ENCODE measurements at regions not wholly inside any gene's neighbourhood (a gene's known extent, or its start where the extent isn't known, plus 50 kb on each side); places are given as distances from the start of the nearest gene placed in this dataset.

- DNase-seq = no peak
These were observed 1450.5 kb downstream of the BRD1 start for GRCh38 chr22:48376936-48377712.

GRCh38 chr22:48376428-48376827 is 1451.2 kb downstream of the BRD1 start:
- no peak for DNase-seq

- DNase-seq = no peak
These were observed 1454.0 kb downstream of the BRD1 start for GRCh38 chr22:48373626-48374173.

- no peak for DNase-seq
These were observed 1455.3 kb downstream of the BRD1 start for GRCh38 chr22:48372390-48372789.

GRCh38 chr22:48371391-48371790 is 1456.3 kb downstream of the BRD1 start:
- DNase-seq = no peak

GRCh38 chr22:48370508-48371325 is 1457.0 kb downstream of the BRD1 start:
- DNase-seq = no peak

- no peak for DNase-seq
These were observed 1457.7 kb downstream of the BRD1 start for GRCh38 chr22:48369789-48370507.

- DNase-seq = no peak
These were observed 1458.6 kb downstream of the BRD1 start for GRCh38 chr22:48368975-48369525.

- DNase-seq = no peak
These were observed 1459.9 kb downstream of the BRD1 start for GRCh38 chr22:48367731-48368130.

GRCh38 chr22:48366591-48366990 is 1461.1 kb downstream of the BRD1 start:
- DNase-seq = no peak

- DNase-seq = no peak
These were observed 1461.6 kb downstream of the BRD1 start for GRCh38 chr22:48366056-48366455.

- no peak for DNase-seq
These were observed 1462.3 kb downstream of the BRD1 start for GRCh38 chr22:48365386-48365785.

GRCh38 chr22:48362721-48363404 is 1464.8 kb downstream of the BRD1 start:
- no peak for DNase-seq

- DNase-seq = no peak
These were observed 1466.5 kb downstream of the BRD1 start for GRCh38 chr22:48361099-48361639.

- DNase-seq = no peak
These were observed 1468.1 kb downstream of the BRD1 start for GRCh38 chr22:48359613-48359965.

- DNase-seq = no peak
These were observed 1468.6 kb downstream of the BRD1 start for GRCh38 chr22:48358886-48359612.

- DNase-seq = no peak
These were observed 1469.7 kb downstream of the BRD1 start for GRCh38 chr22:48357961-48358360.

GRCh38 chr22:48357196-48357595 is 1470.5 kb downstream of the BRD1 start:
- no peak for DNase-seq

- no peak for DNase-seq
These were observed 1470.9 kb downstream of the BRD1 start for GRCh38 chr22:48356731-48357130.

- no peak for DNase-seq
These were observed 1473.6 kb downstream of the BRD1 start for GRCh38 chr22:48354096-48354495.
